ENCODE measurements at regions not wholly inside any gene's neighbourhood (a gene's known extent, or its start where the extent isn't known, plus 50 kb on each side); places are given as distances from the start of the nearest gene placed in this dataset.

GRCh38 chr5:14954216-14954615 is 82.6 kb upstream of the ANKH start:
- H3K36me3 ChIP-seq (ENCODE audit: control insufficient read depth in 2 of 2, extremely low read depth in 1 of 2, insufficient read depth in 2 of 2, low read length in 2 of 2) = no peaks in the 10 kb centered on the region
- H3K9me1 ChIP-seq (ENCODE audit: control insufficient read depth, extremely low read depth, insufficient read depth, low read length) = no peaks in the 10 kb centered on the region
- no peaks in the 10 kb centered on the region for H3K9me3 ChIP-seq (ENCODE audit: control insufficient read depth, low read depth, low read length)
- H2AFZ ChIP-seq (ENCODE audit: control insufficient read depth, low read length) = no peak overlapping the region
- H3K27me3 ChIP-seq (ENCODE audit: control insufficient read depth, extremely low read depth, insufficient read depth, low read length) = no peaks in the 10 kb centered on the region
- H3K79me2 ChIP-seq (ENCODE audit: control insufficient read depth, insufficient read depth, low read length) = no peaks in the 10 kb centered on the region
- peaks cover under 1% of the 10 kb centered on the region for H3K4me1 ChIP-seq (ENCODE audit: control insufficient read depth, extremely low read depth, insufficient read depth, low read length)
- DNase-seq (ENCODE audit: low read depth, low spot score) (no peak), FAIRE-seq (no peak)
- H3K4me2 ChIP-seq (ENCODE audit: control insufficient read depth, extremely low read depth, insufficient read depth, low read depth, low read length) = no peak overlapping the region
- H3K27ac ChIP-seq (ENCODE audit: control insufficient read depth, insufficient read depth, low read length) = no peak overlapping the region
- no peak overlapping the region for H3K4me3 ChIP-seq (ENCODE audit: control insufficient read depth in 2 of 3, extremely low read depth in 1 of 3, insufficient read depth in 2 of 3, low read depth in 1 of 3, low read length in 3 of 3)
- TF ChIP-seq, protein P1, sequence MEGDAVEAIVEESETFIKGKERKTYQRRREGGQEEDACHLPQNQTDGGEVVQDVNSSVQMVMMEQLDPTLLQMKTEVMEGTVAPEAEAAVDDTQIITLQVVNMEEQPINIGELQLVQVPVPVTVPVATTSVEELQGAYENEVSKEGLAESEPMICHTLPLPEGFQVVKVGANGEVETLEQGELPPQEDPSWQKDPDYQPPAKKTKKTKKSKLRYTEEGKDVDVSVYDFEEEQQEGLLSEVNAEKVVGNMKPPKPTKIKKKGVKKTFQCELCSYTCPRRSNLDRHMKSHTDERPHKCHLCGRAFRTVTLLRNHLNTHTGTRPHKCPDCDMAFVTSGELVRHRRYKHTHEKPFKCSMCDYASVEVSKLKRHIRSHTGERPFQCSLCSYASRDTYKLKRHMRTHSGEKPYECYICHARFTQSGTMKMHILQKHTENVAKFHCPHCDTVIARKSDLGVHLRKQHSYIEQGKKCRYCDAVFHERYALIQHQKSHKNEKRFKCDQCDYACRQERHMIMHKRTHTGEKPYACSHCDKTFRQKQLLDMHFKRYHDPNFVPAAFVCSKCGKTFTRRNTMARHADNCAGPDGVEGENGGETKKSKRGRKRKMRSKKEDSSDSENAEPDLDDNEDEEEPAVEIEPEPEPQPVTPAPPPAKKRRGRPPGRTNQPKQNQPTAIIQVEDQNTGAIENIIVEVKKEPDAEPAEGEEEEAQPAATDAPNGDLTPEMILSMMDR (optimal IDR thresholded peaks at IDR 0.05 in 1 of 3, IDR thresholded peaks at IDR 0.05 in 1 of 3, conservative IDR thresholded peaks at IDR 0.05 in 1 of 3; ENCODE audit: extremely low read depth in 1 of 3, insufficient read depth in 2 of 3, low read length in 3 of 3) = no peak
- no peak for TF ChIP-seq EZH2 (IDR thresholded peaks at IDR 0.05; ENCODE audit: low read length)
- dilution Hi-C loops (cut with MboI; ENCODE audit: extremely low pct_ligation_motif_present, low sequenced_read_pairs) = no loop called here
- H3K9ac ChIP-seq (ENCODE audit: control insufficient read depth, extremely low read depth, insufficient read depth, low read length) = no peak overlapping the region
- no peaks in the 10 kb centered on the region for H4K20me1 ChIP-seq (ENCODE audit: control insufficient read depth, extremely low read depth, insufficient read depth, low read length)

- Histone ChIP-seq H3K36me3 (ENCODE audit: control insufficient read depth in 2 of 2, extremely low read depth in 1 of 2, insufficient read depth in 2 of 2, low read length in 2 of 2) (no peaks in the 10 kb centered on the region), H3K27me3 (ENCODE audit: control insufficient read depth, extremely low read depth, insufficient read depth, low read length) (no peaks in the 10 kb centered on the region), H3K4me1 (ENCODE audit: control insufficient read depth, extremely low read depth, insufficient read depth, low read length) (no peaks in the 10 kb centered on the region), H3K9me3 (ENCODE audit: control insufficient read depth, low read depth, low read length) (no peaks in the 10 kb centered on the region), H3K27ac (ENCODE audit: control insufficient read depth, insufficient read depth, low read length) (no peak overlapping the region), H4K20me1 (ENCODE audit: control insufficient read depth, extremely low read depth, insufficient read depth, low read length) (no peaks in the 10 kb centered on the region), H3K79me2 (ENCODE audit: control insufficient read depth, insufficient read depth, low read length) (no peaks in the 10 kb centered on the region), H3K9me1 (ENCODE audit: control insufficient read depth, extremely low read depth, insufficient read depth, low read length) (no peaks in the 10 kb centered on the region), H3K9ac (ENCODE audit: control insufficient read depth, extremely low read depth, insufficient read depth, low read length) (no peak overlapping the region), H2AFZ (ENCODE audit: control insufficient read depth, low read length) (no peak overlapping the region), H3K4me2 (ENCODE audit: control insufficient read depth, extremely low read depth, insufficient read depth, low read depth, low read length) (no peak overlapping the region), H3K4me3 (ENCODE audit: control insufficient read depth in 2 of 3, extremely low read depth in 1 of 3, insufficient read depth in 2 of 3, low read depth in 1 of 3, low read length in 3 of 3) (no peak overlapping the region)
- DNase-seq (ENCODE audit: low read depth, low spot score) = no peak
- dilution Hi-C loops (cut with MboI; ENCODE audit: extremely low pct_ligation_motif_present, low sequenced_read_pairs) = no loop called here
- no peak for TF ChIP-seq EZH2 (IDR thresholded peaks at IDR 0.05; ENCODE audit: low read length)
- TF ChIP-seq, protein P1 (optimal IDR thresholded peaks at IDR 0.05 in 1 of 3, IDR thresholded peaks at IDR 0.05 in 1 of 3, conservative IDR thresholded peaks at IDR 0.05 in 1 of 3; ENCODE audit: extremely low read depth in 1 of 3, insufficient read depth in 2 of 3, low read length in 3 of 3) = no peak
- no peak for FAIRE-seq
These were observed 81.6 kb upstream of the ANKH start for GRCh38 chr5:14953075-14953607.
